ENCODE measurements at regions not wholly inside any gene's neighbourhood (a gene's known extent, or its start where the extent isn't known, plus 50 kb on each side); places are given as distances from the start of the nearest gene placed in this dataset.
"Not testable (repeated sequence)": the region's sequence is repeated elsewhere in the genome, so short reads cannot be mapped to it uniquely, and the experiment has no call there.

DNA sequence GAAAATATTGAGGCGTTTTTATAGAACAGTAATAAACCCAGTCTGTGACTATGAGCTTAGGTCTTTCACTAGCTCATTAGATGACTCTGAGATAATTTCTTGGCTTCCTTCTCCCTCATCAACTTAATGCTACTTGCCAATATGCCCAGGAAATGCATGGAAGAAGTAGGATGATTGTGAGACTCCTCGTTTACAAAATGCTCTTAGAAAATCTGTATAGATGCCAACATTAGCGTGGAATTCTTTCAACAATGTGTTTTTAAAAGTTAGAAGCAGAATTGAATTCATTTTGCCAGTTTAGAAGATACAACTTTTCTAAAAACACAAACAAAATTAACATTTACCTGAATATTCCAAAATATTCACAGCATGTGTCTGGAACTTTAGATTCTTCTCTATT lies 424.6 kb downstream of the BTG1 start:
- H3K9me3 ChIP-seq (replicated peaks) = no peaks in the 10 kb centered on the region
- no peak overlapping the region for H3K4me3 ChIP-seq
- intact Hi-C loops (cut with micrococcal nuclease) = no loop called here
- H3K27me3 ChIP-seq (ENCODE audit: low read depth) = no peaks in the 10 kb centered on the region
- H3K4me1 ChIP-seq = no peaks in the 10 kb centered on the region
- H3K36me3 ChIP-seq = no peaks in the 10 kb centered on the region
- TF ChIP-seq, protein P1, sequence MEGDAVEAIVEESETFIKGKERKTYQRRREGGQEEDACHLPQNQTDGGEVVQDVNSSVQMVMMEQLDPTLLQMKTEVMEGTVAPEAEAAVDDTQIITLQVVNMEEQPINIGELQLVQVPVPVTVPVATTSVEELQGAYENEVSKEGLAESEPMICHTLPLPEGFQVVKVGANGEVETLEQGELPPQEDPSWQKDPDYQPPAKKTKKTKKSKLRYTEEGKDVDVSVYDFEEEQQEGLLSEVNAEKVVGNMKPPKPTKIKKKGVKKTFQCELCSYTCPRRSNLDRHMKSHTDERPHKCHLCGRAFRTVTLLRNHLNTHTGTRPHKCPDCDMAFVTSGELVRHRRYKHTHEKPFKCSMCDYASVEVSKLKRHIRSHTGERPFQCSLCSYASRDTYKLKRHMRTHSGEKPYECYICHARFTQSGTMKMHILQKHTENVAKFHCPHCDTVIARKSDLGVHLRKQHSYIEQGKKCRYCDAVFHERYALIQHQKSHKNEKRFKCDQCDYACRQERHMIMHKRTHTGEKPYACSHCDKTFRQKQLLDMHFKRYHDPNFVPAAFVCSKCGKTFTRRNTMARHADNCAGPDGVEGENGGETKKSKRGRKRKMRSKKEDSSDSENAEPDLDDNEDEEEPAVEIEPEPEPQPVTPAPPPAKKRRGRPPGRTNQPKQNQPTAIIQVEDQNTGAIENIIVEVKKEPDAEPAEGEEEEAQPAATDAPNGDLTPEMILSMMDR (IDR thresholded peaks at IDR 0.05; ENCODE audit: borderline replicate concordance) = no peak
- no peak for DNase-seq
- H3K27ac ChIP-seq (replicated peaks) = no peak overlapping the region

DNA sequence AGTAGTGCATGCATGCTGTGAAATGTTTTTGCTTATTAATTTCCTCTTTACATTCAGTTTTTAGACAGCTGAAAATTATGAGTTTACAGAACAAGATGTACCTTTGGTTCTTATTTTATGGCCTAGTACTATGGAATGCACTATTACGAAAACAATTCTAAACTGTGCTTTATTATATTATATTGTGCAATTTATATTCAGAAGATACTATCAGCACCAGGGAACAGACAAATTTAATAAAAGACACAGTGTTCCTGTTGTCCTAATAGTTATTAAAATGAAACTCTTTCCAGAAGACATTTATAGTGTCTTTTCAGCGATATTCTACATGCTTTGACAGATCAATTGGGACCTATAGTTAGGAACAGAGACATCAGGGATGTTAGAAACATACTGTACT lies 427.3 kb downstream of the BTG1 start:
- Histone ChIP-seq H3K4me3 (no peak overlapping the region), H3K9me3 (replicated peaks) (no peaks in the 10 kb centered on the region), H3K27ac (replicated peaks) (no peak overlapping the region), H3K27me3 (ENCODE audit: low read depth) (no peaks in the 10 kb centered on the region), H3K4me1 (no peaks in the 10 kb centered on the region), H3K36me3 (no peaks in the 10 kb centered on the region)
- intact Hi-C loops (cut with micrococcal nuclease) = no loop called here
- TF ChIP-seq, protein P1 (IDR thresholded peaks at IDR 0.05; ENCODE audit: borderline replicate concordance) = no peak
- DNase-seq = no peak

DNA sequence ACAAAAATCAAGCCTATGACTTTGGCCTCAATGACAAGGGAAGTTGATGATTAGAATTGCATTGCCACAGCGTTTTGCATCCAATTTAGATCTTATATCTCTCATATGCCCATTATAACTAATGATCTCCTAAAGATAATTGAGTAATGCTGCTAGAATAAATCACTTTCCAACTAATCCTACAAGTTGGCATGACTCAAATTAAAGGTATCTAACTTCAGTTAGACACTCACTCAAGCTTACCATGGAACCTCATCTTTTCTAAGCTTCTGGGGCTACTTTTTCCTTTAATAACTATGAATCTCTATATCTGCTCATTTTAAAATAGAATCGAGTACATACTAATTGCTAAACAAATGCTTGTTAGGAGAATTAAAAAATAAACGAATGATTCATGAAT lies 427.8 kb downstream of the BTG1 start:
- Histone ChIP-seq H3K4me1 (no peaks in the 10 kb centered on the region), H3K27me3 (ENCODE audit: low read depth) (no peaks in the 10 kb centered on the region), H3K36me3 (no peaks in the 10 kb centered on the region), H3K9me3 (replicated peaks) (no peaks in the 10 kb centered on the region), H3K27ac (replicated peaks) (no peak overlapping the region), H3K4me3 (no peak overlapping the region)
- no peak for DNase-seq
- TF ChIP-seq, protein P1 (IDR thresholded peaks at IDR 0.05; ENCODE audit: borderline replicate concordance) = no peak
- intact Hi-C loops (cut with micrococcal nuclease) = no loop called here

- H3K9me3 ChIP-seq (replicated peaks); intact Hi-C loops (cut with micrococcal nuclease); DNase-seq; H3K4me1 ChIP-seq; H3K4me3 ChIP-seq; H3K27ac ChIP-seq (replicated peaks); H3K27me3 ChIP-seq (ENCODE audit: low read depth); H3K36me3 ChIP-seq: not testable (repeated sequence)
These were observed 433.7 kb downstream of the BTG1 start for GRCh38 chr12:91711925-91712324.

DNA sequence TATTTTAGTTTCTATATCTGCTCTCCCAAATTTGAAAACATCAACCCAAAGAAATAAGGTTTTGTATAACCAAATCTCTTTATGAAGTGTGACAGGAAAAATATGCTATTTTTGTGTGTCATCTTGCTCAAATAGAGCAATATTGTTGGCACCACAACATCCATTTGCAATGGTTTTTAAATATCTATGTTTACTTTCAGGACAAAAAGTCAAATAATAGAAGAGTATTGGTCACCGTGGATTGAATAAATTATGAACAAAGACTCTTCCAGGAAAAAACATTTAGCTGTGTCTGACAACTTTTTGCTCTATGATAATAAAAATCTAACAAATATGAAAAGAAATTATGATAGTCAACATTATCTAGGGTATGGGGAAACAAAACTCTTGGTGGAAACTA lies 439.2 kb downstream of the BTG1 start:
- intact Hi-C loops (cut with micrococcal nuclease) = no loop called here
- Histone ChIP-seq H3K27me3 (ENCODE audit: low read depth) (no peaks in the 10 kb centered on the region), H3K9me3 (replicated peaks) (no peaks in the 10 kb centered on the region), H3K36me3 (no peaks in the 10 kb centered on the region), H3K4me3 (no peak overlapping the region), H3K27ac (replicated peaks) (no peak overlapping the region), H3K4me1 (no peaks in the 10 kb centered on the region)
- DNase-seq = no peak
- TF ChIP-seq, protein P1 (IDR thresholded peaks at IDR 0.05; ENCODE audit: borderline replicate concordance) = no peak

DNA sequence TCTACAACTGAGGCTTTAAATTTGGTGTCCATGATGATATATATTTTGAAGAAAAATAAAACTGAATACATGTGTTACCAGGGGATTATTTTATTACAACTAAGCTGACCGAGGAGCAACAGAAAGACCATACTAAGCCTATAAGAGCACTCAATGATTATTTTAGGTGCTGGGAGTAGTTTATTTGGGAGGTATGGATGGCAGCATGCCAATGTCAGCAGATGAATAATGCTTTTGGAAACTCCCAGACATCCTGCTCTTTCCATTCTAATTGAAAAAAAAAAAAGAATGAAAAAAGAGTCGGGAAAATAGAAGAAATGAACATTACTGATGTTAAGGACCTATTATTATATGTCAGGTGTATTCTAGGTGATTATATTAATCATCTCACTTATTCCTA lies 441.2 kb downstream of the BTG1 start:
- H3K4me1 ChIP-seq = no peaks in the 10 kb centered on the region
- no peaks in the 10 kb centered on the region for H3K36me3 ChIP-seq
- TF ChIP-seq, protein P1 (IDR thresholded peaks at IDR 0.05; ENCODE audit: borderline replicate concordance) = no peak
- intact Hi-C loops (cut with micrococcal nuclease) = no loop called here
- no peak overlapping the region for H3K4me3 ChIP-seq
- H3K27me3 ChIP-seq (ENCODE audit: low read depth) = no peaks in the 10 kb centered on the region
- no peak for DNase-seq
- no peaks in the 10 kb centered on the region for H3K9me3 ChIP-seq (replicated peaks)
- H3K27ac ChIP-seq (replicated peaks) = no peak overlapping the region

All from left ventricle myocardium inferior (tissue), 1 donor.